ENCODE measurements at regions not wholly inside any gene's neighbourhood (a gene's known extent, or its start where the extent isn't known, plus 50 kb on each side); places are given as distances from the start of the nearest gene placed in this dataset.

DNA sequence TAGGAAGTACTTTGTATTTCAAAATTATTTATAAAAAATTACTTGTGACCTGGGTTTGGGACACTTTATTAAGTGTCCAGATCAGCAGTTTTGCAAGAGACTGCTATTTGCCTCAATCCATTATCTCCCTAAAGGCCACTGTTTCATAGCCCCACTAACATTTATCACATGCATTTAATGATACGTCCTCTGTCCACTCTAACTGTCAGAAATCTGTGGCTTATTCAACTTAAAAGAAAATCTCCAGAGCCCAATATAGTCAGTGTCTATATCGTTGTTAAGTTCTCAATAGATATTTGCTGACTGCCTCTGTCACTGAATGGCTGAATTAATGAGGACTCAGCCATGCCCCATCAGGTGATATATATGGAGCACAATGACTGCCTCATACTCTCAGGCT, 553.9 kb upstream of the POM121L12 start:
- H3K27ac ChIP-seq = no peak overlapping the region
- no peaks in the 10 kb centered on the region for H3K27me3 ChIP-seq
- no peak overlapping the region for H3K4me3 ChIP-seq
- H3K9ac ChIP-seq = no peak overlapping the region
- no peak overlapping the region for H3K4me2 ChIP-seq
- no peak for TF ChIP-seq Cebpa-rat (IDR thresholded peaks at IDR 0.05)
- H4K20me1 ChIP-seq = no peaks in the 10 kb centered on the region
- no peaks in the 10 kb centered on the region for H3K36me3 ChIP-seq
- H3K9me3 ChIP-seq (replicated peaks in 1 of 11) = no peaks in the 10 kb centered on the region
- H3K4me1 ChIP-seq = no peaks in the 10 kb centered on the region

DNA sequence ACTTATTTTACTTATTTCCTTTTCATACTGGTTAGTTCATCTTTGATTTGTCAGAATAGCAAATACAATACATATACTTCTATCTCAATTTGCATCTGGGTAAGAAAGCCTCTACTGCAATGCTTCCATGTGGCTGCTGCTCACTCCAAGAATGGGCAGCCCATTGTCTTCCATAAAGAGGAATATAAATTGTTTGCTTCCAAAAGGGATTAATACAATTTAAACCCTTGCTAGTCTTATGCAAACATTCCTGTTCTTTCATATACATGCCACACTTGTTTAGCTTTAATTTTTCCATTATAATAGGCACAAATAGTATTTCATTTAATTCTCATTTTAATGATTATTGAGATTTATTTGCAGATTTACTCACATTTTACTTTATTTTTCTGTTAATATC, 555.4 kb upstream of the POM121L12 start:
- no peak overlapping the region for H3K9ac ChIP-seq
- no peaks in the 10 kb centered on the region for H3K36me3 ChIP-seq
- no peak overlapping the region for H3K4me3 ChIP-seq
- no peak for TF ChIP-seq Cebpa-rat (IDR thresholded peaks at IDR 0.05)
- no peaks in the 10 kb centered on the region for H3K9me3 ChIP-seq (replicated peaks in 1 of 11)
- H3K4me1 ChIP-seq = no peaks in the 10 kb centered on the region
- H3K27ac ChIP-seq = no peak overlapping the region
- no peaks in the 10 kb centered on the region for H4K20me1 ChIP-seq
- no peak overlapping the region for H3K4me2 ChIP-seq
- no peaks in the 10 kb centered on the region for H3K27me3 ChIP-seq

DNA sequence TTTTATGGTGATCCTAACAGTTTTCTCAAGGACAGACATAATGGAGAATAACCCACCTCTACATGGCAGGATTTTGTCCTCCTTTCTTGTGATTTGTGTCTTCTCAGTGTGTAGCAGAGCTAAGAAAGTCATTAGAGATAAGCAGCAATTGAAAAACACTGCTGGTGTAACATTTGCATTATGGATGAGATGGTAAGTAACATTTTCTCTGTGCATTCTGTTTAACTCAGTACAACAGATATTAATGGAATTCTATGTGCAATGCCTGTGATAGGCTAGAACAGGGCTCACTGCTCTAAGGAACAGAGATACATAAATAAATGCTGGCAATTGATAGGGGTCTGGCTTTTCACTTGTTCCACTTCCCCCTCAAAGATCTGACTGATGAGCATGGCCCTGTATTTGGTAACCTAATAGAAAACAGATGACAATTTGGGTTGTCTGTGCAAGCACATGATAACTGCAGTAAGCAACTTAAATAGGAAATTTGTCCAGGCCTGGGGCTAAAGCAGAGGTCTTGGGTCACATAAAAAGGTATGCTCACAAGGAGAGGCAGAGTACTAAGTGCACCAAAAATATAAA, 560.3 kb upstream of the POM121L12 start:
- Histone ChIP-seq H3K4me3 (no peak overlapping the region), H3K27me3 (no peaks in the 10 kb centered on the region), H3K36me3 (no peaks in the 10 kb centered on the region), H3K27ac (no peak overlapping the region), H3K9me3 (replicated peaks in 1 of 11) (peaks cover 0 to 10% (median 6%) of the 10 kb centered on the region in 11 experiments; a peak in 8 of 22 replicates), H4K20me1 (no peaks in the 10 kb centered on the region), H3K4me1 (no peaks in the 10 kb centered on the region), H3K4me2 (no peak overlapping the region), H3K9ac (no peak overlapping the region)
- no peak for TF ChIP-seq Cebpa-rat (IDR thresholded peaks at IDR 0.05)

DNA sequence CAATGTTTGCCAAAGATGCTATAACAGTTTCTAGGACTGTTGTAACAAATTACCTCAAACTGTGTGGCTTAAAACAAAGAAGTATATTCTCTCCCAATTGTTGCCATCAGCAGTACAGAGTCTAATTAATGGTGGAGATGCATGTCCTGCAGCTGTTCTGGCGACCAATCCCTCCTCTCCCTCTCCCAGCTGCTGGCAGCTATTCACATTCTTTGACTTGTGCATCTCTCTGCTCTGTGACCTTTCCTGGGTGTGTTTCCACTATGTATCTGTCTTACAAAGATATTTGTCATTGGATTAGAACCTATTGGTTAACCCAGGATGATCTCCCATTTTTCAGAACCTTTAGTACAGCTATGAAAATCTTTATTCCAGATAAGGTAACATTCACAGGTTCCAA, 561.7 kb upstream of the POM121L12 start:
- no peak overlapping the region for H3K9ac ChIP-seq

GRCh38 chr7:52472006-52472620, 563.3 kb upstream of the POM121L12 start:
- no peaks in the 10 kb centered on the region for H3K4me1 ChIP-seq
- H3K9me3 ChIP-seq (replicated peaks in 1 of 11) = peaks cover 0 to 12% (median 6%) of the 10 kb centered on the region in 11 experiments; a peak in 8 of 22 replicates
- TF ChIP-seq Cebpa-rat (IDR thresholded peaks at IDR 0.05) = no peak
- H3K27me3 ChIP-seq = no peaks in the 10 kb centered on the region
- H3K4me2 ChIP-seq = no peak overlapping the region
- H4K20me1 ChIP-seq = no peaks in the 10 kb centered on the region
- H3K36me3 ChIP-seq = no peaks in the 10 kb centered on the region
- H3K4me3 ChIP-seq = no peak overlapping the region
- no peak overlapping the region for H3K9ac ChIP-seq
- no peak overlapping the region for H3K27ac ChIP-seq

More for the DNA sequence above, 561.7 kb upstream of the POM121L12 start:
- Histone ChIP-seq H4K20me1 (no peaks in the 10 kb centered on the region), H3K27me3 (no peaks in the 10 kb centered on the region), H3K27ac (no peak overlapping the region), H3K4me1 (no peaks in the 10 kb centered on the region), H3K9me3 (replicated peaks in 1 of 11) (peaks cover 0 to 12% (median 6%) of the 10 kb centered on the region in 11 experiments; a peak in 8 of 22 replicates), H3K36me3 (no peaks in the 10 kb centered on the region), H3K4me3 (no peak overlapping the region), H3K4me2 (no peak overlapping the region)
- TF ChIP-seq Cebpa-rat (IDR thresholded peaks at IDR 0.05) = no peak

DNA sequence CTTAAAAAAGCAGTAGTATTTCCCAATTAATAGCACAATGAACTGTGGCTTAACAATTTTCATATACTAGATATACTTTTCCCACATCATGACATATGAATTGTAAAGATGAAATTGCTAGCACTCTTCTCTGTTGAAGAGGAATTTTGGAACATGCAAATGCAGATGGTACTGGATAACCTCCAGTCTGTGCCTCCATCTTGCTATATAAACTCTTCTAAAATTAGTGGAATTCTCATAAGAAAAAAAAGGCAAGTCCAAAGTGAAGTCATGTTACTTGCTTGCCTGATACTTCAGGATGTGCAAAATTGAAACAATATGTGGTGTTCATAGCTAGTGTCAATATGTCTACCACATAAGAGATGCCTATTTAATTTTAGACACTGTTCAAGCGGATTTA, 570.2 kb upstream of the POM121L12 start:
- H3K27ac ChIP-seq = no peak overlapping the region
- peaks cover 0 to 4% (median 0%) of the 10 kb centered on the region in 11 experiments; a peak in 4 of 22 replicates for H3K9me3 ChIP-seq (replicated peaks in 1 of 11)
- TF ChIP-seq Cebpa-rat (IDR thresholded peaks at IDR 0.05) = no peak

GRCh38 chr7:52463341-52463740, 572.1 kb upstream of the POM121L12 start:
- H3K9me3 ChIP-seq (replicated peaks in 1 of 11) = no peaks in the 10 kb centered on the region
- H3K9ac ChIP-seq = no peak overlapping the region
- no peaks in the 10 kb centered on the region for H3K36me3 ChIP-seq
- TF ChIP-seq Cebpa-rat (IDR thresholded peaks at IDR 0.05) = no peak
- H3K27me3 ChIP-seq = no peaks in the 10 kb centered on the region
- no peak overlapping the region for H3K27ac ChIP-seq
- no peaks in the 10 kb centered on the region for H4K20me1 ChIP-seq
- H3K4me3 ChIP-seq = no peak overlapping the region
- H3K4me1 ChIP-seq = no peaks in the 10 kb centered on the region
- H3K4me2 ChIP-seq = no peak overlapping the region

More for the DNA sequence above, 570.2 kb upstream of the POM121L12 start:
- Histone ChIP-seq H3K4me3 (no peak overlapping the region), H3K4me2 (no peak overlapping the region), H3K4me1 (no peaks in the 10 kb centered on the region), H4K20me1 (no peaks in the 10 kb centered on the region), H3K27me3 (no peaks in the 10 kb centered on the region), H3K36me3 (no peaks in the 10 kb centered on the region), H3K9ac (no peak overlapping the region)

GRCh38 chr7:52462474-52462873, 573.0 kb upstream of the POM121L12 start:
- H3K9me3 ChIP-seq (replicated peaks in 1 of 11) = no peaks in the 10 kb centered on the region

DNA sequence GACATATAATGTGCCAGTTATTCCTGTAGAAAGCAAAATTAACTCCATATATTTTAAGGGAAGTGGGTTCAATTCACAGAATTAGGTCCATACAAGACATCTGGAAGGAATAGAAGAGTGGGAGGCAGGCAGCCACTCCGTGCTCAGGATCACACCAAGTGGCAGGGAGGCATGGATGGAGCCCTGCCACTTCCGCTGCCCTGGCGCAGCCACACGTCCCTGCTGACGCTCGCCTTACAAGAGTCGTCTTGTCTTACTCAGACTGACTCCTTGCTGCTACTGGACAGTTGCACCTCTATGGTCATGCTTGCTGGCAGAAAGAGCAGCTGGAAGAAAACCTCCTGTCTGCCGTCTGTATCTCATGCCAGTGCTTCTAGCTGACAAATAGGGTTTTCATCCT, 579.9 kb upstream of the POM121L12 start:
- no peaks in the 10 kb centered on the region for H3K4me1 ChIP-seq
- H3K4me3 ChIP-seq = no peak overlapping the region
- TF ChIP-seq Cebpa-rat (IDR thresholded peaks at IDR 0.05) = no peak
- H3K27ac ChIP-seq = no peak overlapping the region
- no peaks in the 10 kb centered on the region for H3K36me3 ChIP-seq
- no peaks in the 10 kb centered on the region for H3K27me3 ChIP-seq
- H3K9me3 ChIP-seq (replicated peaks in 1 of 11) = no peaks in the 10 kb centered on the region
- H4K20me1 ChIP-seq = no peaks in the 10 kb centered on the region
- no peak overlapping the region for H3K9ac ChIP-seq
- H3K4me2 ChIP-seq = no peak overlapping the region

More at GRCh38 chr7:52462474-52462873, 573.0 kb upstream of the POM121L12 start:
- TF ChIP-seq Cebpa-rat (IDR thresholded peaks at IDR 0.05) = no peak
- no peaks in the 10 kb centered on the region for H3K4me1 ChIP-seq
- no peaks in the 10 kb centered on the region for H3K27me3 ChIP-seq
- H3K27ac ChIP-seq = no peak overlapping the region
- no peak overlapping the region for H3K9ac ChIP-seq
- no peaks in the 10 kb centered on the region for H3K36me3 ChIP-seq
- H3K4me3 ChIP-seq = no peak overlapping the region
- no peak overlapping the region for H3K4me2 ChIP-seq
- no peaks in the 10 kb centered on the region for H4K20me1 ChIP-seq

DNA sequence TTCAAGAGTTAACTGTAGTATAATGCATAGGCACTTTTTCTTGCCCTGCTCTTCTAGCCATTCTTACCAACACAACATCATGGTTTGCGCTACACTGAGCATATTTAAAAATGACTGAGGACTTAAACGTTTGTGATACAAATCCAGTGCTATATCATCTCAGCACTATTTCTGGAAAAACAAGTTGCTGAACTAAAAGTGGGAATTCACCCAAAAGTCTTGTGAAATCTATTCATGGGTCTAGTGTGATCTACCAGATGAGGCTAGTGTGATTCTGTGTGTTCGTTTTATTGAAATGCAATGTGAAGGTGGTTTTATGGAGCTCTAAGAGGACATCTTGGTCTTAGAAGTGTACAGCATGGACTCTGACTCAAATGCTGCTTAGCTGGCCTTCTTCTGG, 584.6 kb upstream of the POM121L12 start:
- Histone ChIP-seq H3K9me3 (replicated peaks in 1 of 11) (0 out of 22 replicates have a peak, but pooled peaks cover 0 to 3% (median 0%) of the 10 kb centered on the region in 11 experiments), H3K4me3 (no peak overlapping the region), H3K36me3 (no peaks in the 10 kb centered on the region), H3K4me1 (no peaks in the 10 kb centered on the region), H3K4me2 (no peak overlapping the region), H4K20me1 (no peaks in the 10 kb centered on the region), H3K27me3 (no peaks in the 10 kb centered on the region), H3K9ac (no peak overlapping the region), H3K27ac (no peak overlapping the region)
- no peak for TF ChIP-seq Cebpa-rat (IDR thresholded peaks at IDR 0.05)

All from BLaER1 treated with 17β-estradiol and CSF1 and Interleukin-3, amounts not matched to agents 10 nM and 100 nM (cell line).